ENCODE measurements at regions not wholly inside any gene's neighbourhood (a gene's known extent, or its start where the extent isn't known, plus 50 kb on each side); places are given as distances from the start of the nearest gene placed in this dataset.

- Histone ChIP-seq H3K4me1 (no peaks in the 10 kb centered on the region), H3K4me3 (no peak overlapping the region), H3K27me3 (replicated peaks in 1 of 7) (no peaks in the 10 kb centered on the region), H3K9me3 (no peaks in the 10 kb centered on the region), H3K36me3 (no peaks in the 10 kb centered on the region), H3K27ac (no peak overlapping the region)
- DNase-seq: no peak
- TF ChIP-seq CTCF (IDR thresholded peaks at IDR 0.05 in 8 of 11, conservative IDR thresholded peaks at IDR 0.05 in 3 of 11) (no peak), POLR2A (IDR thresholded peaks at IDR 0.05) (no peak), POLR2AphosphoS5 (IDR thresholded peaks at IDR 0.05) (no peak)
- 54 to 67% (median 64%) methylated on average over 4 of the region's 4 CpGs for WGBS, 5 donors
- intact Hi-C loops (cut with DNase I; ENCODE audit: low total_unique reads): no loop called here
These were observed 209.5 kb downstream of the ZIC1 start for GRCh38 chr3:147618691-147619090.

GRCh38 chr3:147619921-147620560 lies 210.9 kb downstream of the ZIC1 start:
- no peaks in the 10 kb centered on the region for H3K9me3 ChIP-seq
- H3K4me3 ChIP-seq: no peak overlapping the region
- 35 to 45% (median 44%) methylated on average over 3 of the region's 3 CpGs for WGBS, 5 donors
- no peak for DNase-seq
- H3K36me3 ChIP-seq: no peaks in the 10 kb centered on the region
- intact Hi-C loops (cut with DNase I; ENCODE audit: low total_unique reads): no loop called here
- no peak overlapping the region for H3K27ac ChIP-seq
- H3K4me1 ChIP-seq: no peaks in the 10 kb centered on the region
- no peaks in the 10 kb centered on the region for H3K27me3 ChIP-seq (replicated peaks in 1 of 7)
- TF ChIP-seq POLR2AphosphoS5 (IDR thresholded peaks at IDR 0.05) (no peak), POLR2A (IDR thresholded peaks at IDR 0.05) (no peak), CTCF (IDR thresholded peaks at IDR 0.05 in 8 of 11, conservative IDR thresholded peaks at IDR 0.05 in 3 of 11) (no peak)

- no peak overlapping the region for H3K27ac ChIP-seq
- no peaks in the 10 kb centered on the region for H3K4me1 ChIP-seq
- intact Hi-C loops (cut with DNase I; ENCODE audit: low total_unique reads): no loop called here
These were observed 211.7 kb downstream of the ZIC1 start for GRCh38 chr3:147620906-147621305.

More at GRCh38 chr3:147620906-147621305, 211.7 kb downstream of the ZIC1 start:
- H3K36me3 ChIP-seq: no peaks in the 10 kb centered on the region
- TF ChIP-seq POLR2A (IDR thresholded peaks at IDR 0.05): no peak
- no peak for TF ChIP-seq CTCF (IDR thresholded peaks at IDR 0.05 in 8 of 11, conservative IDR thresholded peaks at IDR 0.05 in 3 of 11)
- no peak for TF ChIP-seq POLR2AphosphoS5 (IDR thresholded peaks at IDR 0.05)
- no peak overlapping the region for H3K4me3 ChIP-seq
- no peak for DNase-seq
- no peaks in the 10 kb centered on the region for H3K27me3 ChIP-seq (replicated peaks in 1 of 7)
- no peaks in the 10 kb centered on the region for H3K9me3 ChIP-seq
